WTC11 (cell line): ENCODE measurements at regions not wholly inside any gene's neighbourhood (a gene's known extent, or its start where the extent isn't known, plus 50 kb on each side); places are given as distances from the start of the nearest gene placed in this dataset.

ENCODE experiments used
- CDX4 ChIP-seq: fragments of 250-450 bp; sonication (Bioruptor Pico); IDR thresholded peaks from 2 replicates; pipeline ENCODE4 v1.9.0; 2021; ENCODE audit warnings: moderate library complexity, mild to moderate bottlenecking, inconsistent platforms, borderline replicate concordance
- CTCF ChIP-seq: fragments of 200-600 bp; IDR thresholded peaks from 2 replicates; pipeline ENCODE4 v1.8.0; 2022; ENCODE audit warnings: antibody characterized with exemption
- ESRRA ChIP-seq: sonication (generic); formaldehyde crosslinking; IDR thresholded peaks from 2 replicates; pipeline ENCODE4 v1.8.1; 2022; ENCODE audit warnings: mild to moderate bottlenecking, missing genetic modification reagents, borderline replicate concordance
- GABPB1 ChIP-seq: sonication (generic); formaldehyde crosslinking; IDR thresholded peaks from 2 replicates; pipeline ENCODE4 v1.8.1; 2023; ENCODE audit warnings: mild to moderate bottlenecking, missing genetic modification reagents
- HMGXB4 ChIP-seq: sonication (generic); formaldehyde crosslinking; IDR thresholded peaks from 2 replicates; pipeline ENCODE4 v1.8.1; 2023; ENCODE audit warnings: mild to moderate bottlenecking, moderate library complexity, missing genetic modification reagents
- JUN ChIP-seq: sonication (generic); formaldehyde crosslinking; IDR thresholded peaks from 2 replicates; pipeline ENCODE4 v1.8.0; 2023; ENCODE audit warnings: mild to moderate bottlenecking, missing genetic modification reagents
- MXD4 ChIP-seq: fragments of 250-450 bp; sonication (Bioruptor Pico); IDR thresholded peaks from 2 replicates; pipeline ENCODE4 v1.8.0; 2021; ENCODE audit warnings: mild to moderate bottlenecking, moderate library complexity, borderline replicate concordance
- PREB ChIP-seq: sonication (generic); formaldehyde crosslinking; IDR thresholded peaks from 2 replicates; pipeline ENCODE4 v1.8.1; 2022; ENCODE audit warnings: mild to moderate bottlenecking, missing genetic modification reagents, moderate library complexity, borderline replicate concordance
- SP1 ChIP-seq: sonication (generic); formaldehyde crosslinking; conservative IDR thresholded peaks from 2 replicates; pipeline ENCODE4 v1.8.1; 2022; ENCODE audit warnings: missing genetic modification reagents
- TEAD4 ChIP-seq: sonication (generic); formaldehyde crosslinking; IDR thresholded peaks from 2 replicates; pipeline ENCODE4 v1.8.0; 2022; ENCODE audit warnings: mild to moderate bottlenecking, missing genetic modification reagents
- USF2 ChIP-seq: sonication (generic); formaldehyde crosslinking; IDR thresholded peaks from 2 replicates; pipeline ENCODE4 v1.8.1; 2023; ENCODE audit warnings: mild to moderate bottlenecking, missing genetic modification reagents, moderate library complexity
- ZBTB43 ChIP-seq: sonication (generic); formaldehyde crosslinking; IDR thresholded peaks from 2 replicates; pipeline ENCODE4 v1.8.1; 2023; ENCODE audit warnings: mild to moderate bottlenecking, missing genetic modification reagents
- ZSCAN18 ChIP-seq: fragments of 250-450 bp; sonication (Bioruptor Pico); IDR thresholded peaks from 2 replicates; pipeline ENCODE4 v2.1.2; 2022; ENCODE audit warnings: mild to moderate bottlenecking, moderate library complexity
- TF ChIP-seq, protein P1 (sequence below): sonication (generic); formaldehyde crosslinking; IDR thresholded peaks from 2 replicates; pipeline ENCODE4 v1.8.0; 2022; ENCODE audit warnings: mild to moderate bottlenecking, missing genetic modification reagents

- TF ChIP-seq ZBTB43 (CRISPR knock-in tag) (no peak), PREB (CRISPR knock-in tag) (no peak), CTCF (no peak), JUN (no peak), MXD4 (no peak), SP1 (CRISPR knock-in tag) (no peak), ZSCAN18 (CRISPR knock-in tag) (no peak), GABPB1 (CRISPR knock-in tag) (no peak), HMGXB4 (no peak), USF2 (CRISPR knock-in tag) (no peak), TEAD4 (CRISPR knock-in tag) (no peak), ESRRA (no peak), CDX4 (CRISPR knock-in tag) (no peak)
- TF ChIP-seq, protein P1, sequence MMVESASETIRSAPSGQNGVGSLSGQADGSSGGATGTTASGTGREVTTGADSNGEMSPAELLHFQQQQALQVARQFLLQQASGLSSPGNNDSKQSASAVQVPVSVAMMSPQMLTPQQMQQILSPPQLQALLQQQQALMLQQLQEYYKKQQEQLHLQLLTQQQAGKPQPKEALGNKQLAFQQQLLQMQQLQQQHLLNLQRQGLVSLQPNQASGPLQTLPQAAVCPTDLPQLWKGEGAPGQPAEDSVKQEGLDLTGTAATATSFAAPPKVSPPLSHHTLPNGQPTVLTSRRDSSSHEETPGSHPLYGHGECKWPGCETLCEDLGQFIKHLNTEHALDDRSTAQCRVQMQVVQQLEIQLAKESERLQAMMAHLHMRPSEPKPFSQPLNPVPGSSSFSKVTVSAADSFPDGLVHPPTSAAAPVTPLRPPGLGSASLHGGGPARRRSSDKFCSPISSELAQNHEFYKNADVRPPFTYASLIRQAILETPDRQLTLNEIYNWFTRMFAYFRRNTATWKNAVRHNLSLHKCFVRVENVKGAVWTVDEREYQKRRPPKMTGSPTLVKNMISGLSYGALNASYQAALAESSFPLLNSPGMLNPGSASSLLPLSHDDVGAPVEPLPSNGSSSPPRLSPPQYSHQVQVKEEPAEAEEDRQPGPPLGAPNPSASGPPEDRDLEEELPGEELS (CRISPR knock-in tag), result no peak
These were observed 234.8 kb upstream of the GNPDA2 start for GRCh38 chr4:44961001-44961755.
